GM21381 (cell line): ENCODE measurements at regions not wholly inside any gene's neighbourhood (a gene's known extent, or its start where the extent isn't known, plus 50 kb on each side); places are given as distances from the start of the nearest gene placed in this dataset.

Experiments
- ATAC-seq: cut with Tn5 transposase; IDR thresholded peaks from one replicate; pipeline ENCODE4 v1.9.1; 2021; ENCODE audit warnings: mild to moderate bottlenecking, moderate library complexity; ENCODE audit not compliant: unreplicated experiment

DNA sequence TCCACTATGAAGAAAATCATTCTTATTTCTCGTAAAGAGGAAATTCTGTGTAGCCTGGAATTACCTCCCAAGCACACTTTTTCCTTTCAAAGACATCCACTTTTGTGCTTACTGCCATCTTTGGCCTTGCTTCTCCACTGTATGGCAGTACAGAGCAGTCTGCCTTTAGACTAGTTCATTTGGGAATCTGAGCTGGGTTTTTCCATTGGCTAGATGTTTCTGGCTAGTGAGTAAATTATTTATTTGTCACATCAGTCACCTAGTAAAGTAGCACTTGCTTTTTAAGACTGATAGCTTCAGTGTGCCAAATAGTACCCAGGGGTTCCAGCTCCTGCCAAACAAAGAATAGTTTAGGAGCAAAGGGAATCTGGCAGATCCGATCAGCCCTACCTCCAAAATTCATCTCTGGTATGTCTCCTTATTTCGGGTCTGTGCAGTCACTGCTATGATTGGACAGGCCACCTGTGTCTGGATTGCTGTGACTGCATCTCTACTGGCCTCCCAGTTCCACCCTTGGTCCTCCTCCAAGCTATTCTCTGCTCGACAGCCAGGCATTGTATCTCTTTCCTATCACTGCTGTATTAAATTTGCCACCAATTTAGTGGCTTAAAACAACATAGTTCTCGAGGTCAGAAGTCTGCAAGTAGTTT lies 97.6 kb downstream of the NUDT12 start:
- ATAC-seq = no peak

- no peak for ATAC-seq
These were observed 99.3 kb downstream of the NUDT12 start for GRCh38 chr5:103463261-103463660.

- ATAC-seq = no peak
These were observed 101.3 kb downstream of the NUDT12 start for GRCh38 chr5:103461243-103461642.

DNA sequence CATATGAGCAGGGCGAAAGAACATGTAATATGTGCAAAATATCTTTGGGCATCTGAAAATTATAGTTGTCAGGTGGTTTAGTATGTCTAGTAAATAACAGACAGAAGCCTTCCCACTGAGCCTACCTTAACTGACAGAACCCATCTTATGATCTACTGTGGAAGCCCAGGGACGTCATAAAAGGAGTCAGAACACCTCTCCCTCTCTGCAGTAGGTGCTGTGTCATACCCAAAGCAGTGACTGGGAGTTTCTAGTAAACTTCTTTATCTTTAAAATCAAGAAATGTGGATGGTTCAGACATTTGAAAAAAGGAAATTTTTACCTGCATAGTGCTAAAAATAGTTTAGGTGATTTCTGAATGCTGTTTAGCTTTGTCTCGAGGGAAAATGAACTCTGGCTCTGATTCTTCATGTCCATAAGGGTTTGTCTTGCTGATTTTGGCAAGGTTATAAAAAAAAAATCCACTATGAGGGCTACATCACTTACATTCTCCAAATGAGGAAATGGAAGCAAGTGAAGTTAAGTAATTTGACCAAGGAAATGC lies 104.0 kb downstream of the NUDT12 start:
- ATAC-seq = no peak

GRCh38 chr5:103456476-103456875 lies 106.1 kb downstream of the NUDT12 start:
- no peak for ATAC-seq

GRCh38 chr5:103455796-103456195 lies 106.8 kb downstream of the NUDT12 start:
- no peak for ATAC-seq

GRCh38 chr5:103454770-103455169 lies 107.8 kb downstream of the NUDT12 start:
- no peak for ATAC-seq

DNA sequence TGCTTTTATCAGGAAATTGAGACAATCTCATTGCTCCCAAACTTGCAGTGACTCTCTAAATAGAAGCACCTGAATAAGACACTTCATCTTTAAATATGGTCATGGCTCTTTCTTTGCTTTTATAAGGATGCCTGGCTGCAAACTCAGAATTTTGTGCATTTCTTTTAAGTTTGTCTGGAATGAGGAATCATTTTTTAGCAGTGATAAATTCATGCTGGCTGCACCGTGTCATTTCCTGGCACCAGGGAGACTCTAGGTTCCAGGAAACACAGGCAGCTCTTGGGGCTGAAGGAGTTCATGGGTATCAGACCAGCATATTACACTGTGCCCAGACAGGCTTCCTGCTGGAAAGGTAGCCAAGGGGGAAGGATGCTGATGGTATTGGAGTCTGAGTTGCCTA lies 109.9 kb downstream of the NUDT12 start:
- no peak for ATAC-seq

- no peak for ATAC-seq
These were observed 110.5 kb downstream of the NUDT12 start for GRCh38 chr5:103452089-103452488.

GRCh38 chr5:103451261-103451660 lies 111.3 kb downstream of the NUDT12 start:
- ATAC-seq = no peak

DNA sequence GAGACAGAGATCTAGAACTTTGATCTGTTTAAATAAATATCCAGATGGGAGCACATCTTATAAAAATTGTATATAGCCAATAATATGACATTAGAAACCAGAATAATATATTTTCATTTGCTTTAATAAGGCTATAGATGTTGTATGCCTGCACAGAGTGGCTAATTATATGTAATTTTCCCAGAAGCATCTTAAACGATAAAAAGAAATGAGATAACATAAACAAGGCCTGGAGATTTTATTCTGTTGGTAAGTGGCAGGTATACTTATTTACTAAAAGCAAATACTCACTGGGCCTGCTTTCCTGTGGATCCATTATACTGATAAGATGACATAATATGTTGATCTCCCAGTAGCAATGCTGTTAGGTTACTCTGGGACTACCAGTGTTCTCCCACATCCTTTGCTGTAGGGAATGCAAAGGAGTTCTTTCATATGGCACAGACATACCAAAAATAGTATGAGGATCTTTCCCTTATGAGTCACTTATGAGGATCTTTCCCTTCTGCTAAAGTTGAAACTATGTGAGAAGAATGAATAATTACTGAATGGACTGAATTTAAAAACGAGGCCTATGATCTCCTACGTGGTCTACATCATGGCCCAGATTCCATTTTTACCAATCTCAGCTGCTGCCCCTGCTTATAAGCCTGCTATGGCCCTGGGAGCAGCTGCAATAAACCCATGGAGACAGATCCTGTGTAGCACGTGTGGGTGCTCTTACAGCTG lies 112.1 kb downstream of the NUDT12 start:
- no peak for ATAC-seq

DNA sequence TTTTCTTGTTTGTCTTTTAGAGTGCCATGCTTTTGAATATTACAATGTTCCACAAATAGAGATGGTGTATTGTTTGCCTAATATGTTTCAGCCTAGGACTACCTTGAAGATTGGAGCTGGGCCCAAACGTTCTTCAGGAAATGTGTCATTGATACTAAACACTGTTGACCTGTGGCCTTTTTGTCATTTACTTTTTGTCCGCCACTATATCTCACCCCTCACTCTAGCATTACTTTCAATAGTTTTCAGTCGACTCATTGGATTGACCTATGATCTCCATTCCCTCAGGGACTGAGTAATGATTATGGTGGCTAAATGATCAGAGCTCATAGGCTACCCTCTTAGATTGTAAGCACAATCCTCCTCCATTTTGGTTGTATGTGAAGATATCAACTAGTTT lies 115.8 kb downstream of the NUDT12 start:
- ATAC-seq = no peak

DNA sequence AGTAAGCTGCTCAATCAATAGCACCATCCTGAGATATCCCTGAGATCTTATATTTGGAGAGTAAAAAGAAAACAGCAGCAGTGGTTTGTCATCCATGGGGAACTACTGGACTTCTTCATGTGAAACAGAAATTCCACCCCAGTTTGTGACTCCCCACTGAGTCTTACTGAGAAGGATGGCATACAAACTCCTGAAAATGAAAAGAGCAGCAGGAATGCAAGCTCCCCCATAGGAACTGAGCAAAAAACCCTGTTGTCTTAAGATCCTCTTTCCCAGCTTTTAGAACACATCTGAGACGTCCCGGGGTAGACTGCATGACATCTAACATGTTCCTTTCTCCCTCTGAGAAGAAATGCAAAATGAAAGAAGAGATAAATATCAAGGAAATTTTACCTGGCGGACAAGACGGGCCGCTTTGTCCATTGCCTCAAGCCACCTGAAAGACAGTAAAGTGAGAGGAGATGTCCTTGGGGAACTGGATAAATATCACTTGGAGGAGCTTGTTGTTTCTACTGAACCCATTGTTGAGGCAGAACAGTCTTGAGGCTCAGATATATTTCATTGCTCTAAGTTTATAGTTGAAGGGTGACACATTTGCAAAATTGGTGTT lies 117.1 kb downstream of the NUDT12 start:
- no peak for ATAC-seq

DNA sequence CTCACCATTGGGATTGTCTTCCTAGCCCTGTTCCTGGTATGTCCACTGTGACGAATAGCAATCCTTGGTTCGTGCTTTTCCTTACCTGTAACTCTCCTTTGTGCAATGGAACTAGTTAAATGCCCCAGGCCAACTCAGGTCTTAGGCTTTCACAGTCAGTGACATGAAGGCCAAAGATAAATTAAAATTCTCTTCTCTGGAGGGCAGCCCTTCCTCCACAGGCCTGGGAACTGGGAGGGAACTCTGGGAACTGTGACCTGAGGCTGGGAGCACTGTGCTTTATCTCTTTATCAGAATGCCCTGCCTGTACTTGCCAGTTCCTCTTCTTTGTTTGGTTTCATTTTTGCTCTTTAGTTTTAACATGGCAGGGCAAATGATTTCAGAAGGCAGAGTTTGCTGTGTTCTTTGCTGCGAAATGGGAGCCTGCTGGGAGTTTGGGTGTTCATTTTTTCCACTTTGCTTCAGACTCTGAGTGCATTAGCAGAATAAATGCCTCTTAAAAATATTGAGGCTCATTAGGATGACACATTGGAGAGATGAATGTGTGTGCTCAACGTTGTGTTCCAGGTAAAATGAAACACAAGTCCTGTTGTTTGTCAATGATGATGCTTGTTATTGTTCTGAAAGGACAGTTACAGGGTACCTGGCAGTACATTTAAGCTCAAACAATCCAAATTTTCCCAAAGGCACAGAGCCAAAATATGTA lies 118.1 kb downstream of the NUDT12 start:
- ATAC-seq = peak; percentile 71

GRCh38 chr5:103442750-103443149 lies 119.8 kb downstream of the NUDT12 start:
- ATAC-seq = no peak

DNA sequence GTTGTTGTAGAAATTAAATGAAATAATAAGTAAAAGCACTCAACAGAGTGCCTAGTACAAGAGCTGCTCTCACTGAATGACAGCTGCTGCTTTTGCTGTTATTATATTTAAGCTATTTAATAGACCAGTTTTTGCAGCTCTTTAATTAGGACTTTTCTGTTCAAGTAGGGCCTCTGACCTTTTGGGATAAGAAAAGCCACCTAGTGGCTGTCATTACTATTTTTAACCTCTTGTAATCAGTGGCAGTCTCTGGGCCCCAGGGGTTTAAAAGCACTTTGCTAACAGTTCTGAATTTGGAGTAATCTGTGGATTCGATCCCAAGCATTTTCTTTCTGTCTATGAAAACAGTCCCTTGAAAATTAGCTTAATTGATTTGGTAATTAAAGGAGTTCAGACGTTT lies 121.1 kb downstream of the NUDT12 start:
- ATAC-seq = no peak

- no peak for ATAC-seq
These were observed 123.6 kb downstream of the NUDT12 start for GRCh38 chr5:103439007-103439406.

DNA sequence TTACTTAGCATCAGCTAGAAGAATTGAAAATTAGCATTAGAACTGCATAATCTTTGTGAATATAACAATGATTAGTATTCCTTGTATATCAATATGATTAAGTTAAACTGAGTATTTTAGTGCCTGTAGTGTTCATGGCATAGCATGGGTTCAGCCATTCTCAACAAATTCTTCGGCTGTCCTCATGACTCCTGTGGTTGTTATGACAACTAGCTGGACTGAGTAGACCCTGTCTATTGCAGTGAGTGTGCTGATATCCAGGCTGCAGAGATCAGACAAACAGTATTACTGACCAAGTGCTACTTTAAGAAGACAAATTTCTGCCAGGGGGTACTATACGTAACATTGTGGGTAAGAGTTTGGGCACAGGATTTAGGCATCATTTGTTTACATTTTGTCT lies 125.9 kb downstream of the NUDT12 start:
- ATAC-seq = no peak

DNA sequence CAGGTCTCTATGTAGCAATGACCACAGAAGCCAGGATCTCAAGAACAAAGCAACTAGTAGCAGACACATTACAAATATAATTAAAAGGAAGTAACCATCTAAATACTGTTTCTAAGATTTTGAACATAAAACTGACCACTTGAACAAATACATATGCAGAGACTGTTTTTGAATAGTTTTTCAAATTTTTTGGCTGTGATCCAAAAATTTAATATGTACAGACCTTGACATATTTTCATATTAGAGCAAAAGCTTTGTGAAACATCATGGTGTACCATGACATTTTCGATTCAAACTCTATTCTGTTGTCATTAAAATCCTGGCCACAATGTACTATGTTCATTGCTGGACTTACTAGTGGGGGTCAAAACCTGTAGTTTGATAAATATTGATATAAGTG lies 126.5 kb downstream of the NUDT12 start:
- no peak for ATAC-seq

- ATAC-seq = no peak
These were observed 127.3 kb downstream of the NUDT12 start for GRCh38 chr5:103435136-103435889.

DNA sequence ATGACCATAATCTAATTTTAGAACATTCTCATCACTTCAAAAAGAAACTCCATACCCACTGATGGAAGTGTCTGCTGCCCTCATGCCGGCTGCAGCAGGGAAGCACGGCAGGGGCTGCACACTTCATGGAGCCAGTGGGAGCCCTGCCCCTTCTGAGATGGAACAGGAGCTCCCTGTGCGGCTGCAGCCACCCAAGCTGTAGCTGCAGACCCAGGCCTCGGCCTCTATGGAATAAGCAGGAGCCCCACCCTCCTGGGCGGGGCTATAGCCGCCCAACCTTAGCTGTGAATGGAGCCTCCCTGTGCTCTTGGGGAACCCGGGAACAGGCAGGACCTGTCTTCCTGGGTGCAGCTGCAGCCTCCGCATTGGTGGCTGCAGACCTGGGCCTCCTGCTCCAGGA lies 128.5 kb downstream of the NUDT12 start:
- no peak for ATAC-seq
